ENCODE measurements at regions not wholly inside any gene's neighbourhood (a gene's known extent, or its start where the extent isn't known, plus 50 kb on each side); places are given as distances from the start of the nearest gene placed in this dataset.

GRCh38 chr3:116639641-116640040 is 69.9 kb upstream of the TUSC7 start:
- DNase-seq (ENCODE audit: low read depth in 2 of 2) = no peak

GRCh38 chr3:116640109-116640508 is 69.5 kb upstream of the TUSC7 start:
- DNase-seq (ENCODE audit: low read depth in 2 of 2) = no peak

- no peak for DNase-seq (ENCODE audit: low read depth in 2 of 2)
Observed at GRCh38 chr3:116643001-116643400, 66.6 kb upstream of the TUSC7 start.

- DNase-seq (ENCODE audit: low read depth in 2 of 2) = no peak
Observed at GRCh38 chr3:116647996-116648395, 61.6 kb upstream of the TUSC7 start.

All from lung microvascular endothelial cell (primary cell).